CD4-positive, alpha-beta T cell treated with Interleukin-17A for 4 hours (primary cell): ENCODE measurements at regions not wholly inside any gene's neighbourhood (a gene's known extent, or its start where the extent isn't known, plus 50 kb on each side); places are given as distances from the start of the nearest gene placed in this dataset.
"Not testable (repeated sequence)": the region's sequence is repeated elsewhere in the genome, so short reads cannot be mapped to it uniquely, and the experiment has no call there.

Experiments
- DNase-seq: peaks from one replicate; pipeline ENCODE4 v3.0.0-alpha.2; 2020; ENCODE audit warnings: mixed read lengths

GRCh38 chr14:30271811-30272323, 287.1 kb upstream of the G2E3 start:
- no peak for DNase-seq

- no peak for DNase-seq
Measured at GRCh38 chr14:30272848-30273832, 285.8 kb upstream of the G2E3 start.

GRCh38 chr14:30275604-30276003, 283.4 kb upstream of the G2E3 start:
- no peak for DNase-seq

- no peak for DNase-seq
Measured at GRCh38 chr14:30277268-30277667, 281.7 kb upstream of the G2E3 start.

GRCh38 chr14:30278856-30279255, 280.1 kb upstream of the G2E3 start:
- not testable (repeated sequence) for DNase-seq

- DNase-seq: no peak
Measured at GRCh38 chr14:30283822-30284446, 275.0 kb upstream of the G2E3 start.

GRCh38 chr14:30284808-30285207, 274.1 kb upstream of the G2E3 start:
- no peak for DNase-seq

- no peak for DNase-seq
Measured at GRCh38 chr14:30287579-30288445, 271.1 kb upstream of the G2E3 start.

GRCh38 chr14:30290001-30290400, 269.0 kb upstream of the G2E3 start:
- DNase-seq: no peak

GRCh38 chr14:30291216-30291615, 267.7 kb upstream of the G2E3 start:
- no peak for DNase-seq

GRCh38 chr14:30292541-30292940, 266.4 kb upstream of the G2E3 start:
- no peak for DNase-seq

GRCh38 chr14:30295980-30296379, 263.0 kb upstream of the G2E3 start:
- DNase-seq: no peak

GRCh38 chr14:30296931-30297405, 262.0 kb upstream of the G2E3 start:
- DNase-seq: no peak

GRCh38 chr14:30297876-30298795, 260.8 kb upstream of the G2E3 start:
- no peak for DNase-seq

- no peak for DNase-seq
Measured at GRCh38 chr14:30299915-30300314, 259.0 kb upstream of the G2E3 start.

GRCh38 chr14:30303350-30303749, 255.6 kb upstream of the G2E3 start:
- DNase-seq: no peak

GRCh38 chr14:30305346-30305745, 253.6 kb upstream of the G2E3 start:
- no peak for DNase-seq

GRCh38 chr14:30309405-30309804, 249.6 kb upstream of the G2E3 start:
- no peak for DNase-seq

- no peak for DNase-seq
Measured at GRCh38 chr14:30312214-30312613, 246.7 kb upstream of the G2E3 start.

- no peak for DNase-seq
Measured at GRCh38 chr14:30317729-30318128, 241.2 kb upstream of the G2E3 start.

GRCh38 chr14:30322819-30323218, 236.1 kb upstream of the G2E3 start:
- no peak for DNase-seq

- no peak for DNase-seq
Measured at GRCh38 chr14:30330033-30330432, 228.9 kb upstream of the G2E3 start.
